ENCODE measurements at regions not wholly inside any gene's neighbourhood (a gene's known extent, or its start where the extent isn't known, plus 50 kb on each side); places are given as distances from the start of the nearest gene placed in this dataset.

DNA sequence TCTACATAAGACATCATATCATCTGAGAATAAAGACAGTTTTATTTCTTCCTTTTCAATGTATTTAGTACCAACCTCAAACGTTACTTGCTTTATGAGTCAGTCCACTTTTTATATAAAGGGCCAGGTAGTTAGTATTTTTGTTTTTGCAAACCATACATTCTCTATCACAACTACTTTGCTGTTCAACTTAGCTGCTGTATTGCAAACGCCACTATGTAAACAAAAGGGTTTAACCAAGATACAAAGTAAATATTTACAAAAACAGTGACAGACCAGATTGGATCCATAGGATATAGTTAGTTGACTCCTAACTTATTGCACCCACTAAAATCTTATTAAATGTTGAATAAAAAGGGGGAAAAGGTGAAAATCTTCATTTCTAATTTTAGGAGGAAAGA, 87.7 kb upstream of the FOXG1 start:
- Mint-ChIP-seq H3K27ac (no peak overlapping the region), H3K27me3 (no peaks in the 10 kb centered on the region), H3K36me3 (ENCODE audit: insufficient read depth) (no peaks in the 10 kb centered on the region), H3K4me1 (ENCODE audit: low read depth) (peaks cover 7% of the 10 kb centered on the region), H3K9me3 (ENCODE audit: low read depth) (peaks cover 6% of the 10 kb centered on the region), H3K4me3 (ENCODE audit: low read depth) (no peak overlapping the region)
- DNase-seq (ENCODE audit: low spot score, unreplicated experiment): no peak
- no peak for TF ChIP-seq CTCF (IDR thresholded peaks at IDR 0.05; ENCODE audit: unreplicated experiment)

GRCh38 chr14:28681681-28682080, 84.9 kb upstream of the FOXG1 start:
- peaks cover 16% of the 10 kb centered on the region for H3K9me3 Mint-ChIP-seq (ENCODE audit: low read depth)
- H3K4me1 Mint-ChIP-seq (ENCODE audit: low read depth): peaks cover 7% of the 10 kb centered on the region
- H3K4me3 Mint-ChIP-seq (ENCODE audit: low read depth): no peak overlapping the region
- no peak overlapping the region for H3K27ac Mint-ChIP-seq
- TF ChIP-seq CTCF (IDR thresholded peaks at IDR 0.05; ENCODE audit: unreplicated experiment): peak; percentile 10
- H3K27me3 Mint-ChIP-seq: no peaks in the 10 kb centered on the region
- no peaks in the 10 kb centered on the region for H3K36me3 Mint-ChIP-seq (ENCODE audit: insufficient read depth)
- no peak for DNase-seq (ENCODE audit: low spot score, unreplicated experiment)

GRCh38 chr14:28690029-28690692, 76.4 kb upstream of the FOXG1 start:
- no peak for DNase-seq (ENCODE audit: low spot score, unreplicated experiment)
- no peak overlapping the region for H3K27ac Mint-ChIP-seq
- no peaks in the 10 kb centered on the region for H3K27me3 Mint-ChIP-seq
- no peak overlapping the region for H3K4me3 Mint-ChIP-seq (ENCODE audit: low read depth)
- H3K9me3 Mint-ChIP-seq (ENCODE audit: low read depth): peaks cover 19% of the 10 kb centered on the region
- no peaks in the 10 kb centered on the region for H3K4me1 Mint-ChIP-seq (ENCODE audit: low read depth)
- no peak for TF ChIP-seq CTCF (IDR thresholded peaks at IDR 0.05; ENCODE audit: unreplicated experiment)
- no peaks in the 10 kb centered on the region for H3K36me3 Mint-ChIP-seq (ENCODE audit: insufficient read depth)

- Mint-ChIP-seq H3K36me3 (ENCODE audit: insufficient read depth) (no peaks in the 10 kb centered on the region), H3K4me3 (ENCODE audit: low read depth) (no peak overlapping the region), H3K27me3 (no peaks in the 10 kb centered on the region), H3K9me3 (ENCODE audit: low read depth) (no peaks in the 10 kb centered on the region), H3K4me1 (ENCODE audit: low read depth) (no peaks in the 10 kb centered on the region), H3K27ac (no peak overlapping the region)
- DNase-seq (ENCODE audit: low spot score, unreplicated experiment): no peak
- TF ChIP-seq CTCF (IDR thresholded peaks at IDR 0.05; ENCODE audit: unreplicated experiment): no peak
These were observed 71.5 kb upstream of the FOXG1 start for GRCh38 chr14:28695109-28695508.

GRCh38 chr14:28701733-28702132, 64.9 kb upstream of the FOXG1 start:
- Mint-ChIP-seq H3K27me3 (no peaks in the 10 kb centered on the region), H3K4me3 (ENCODE audit: low read depth) (no peak overlapping the region), H3K9me3 (ENCODE audit: low read depth) (no peaks in the 10 kb centered on the region), H3K27ac (no peak overlapping the region), H3K36me3 (ENCODE audit: insufficient read depth) (no peaks in the 10 kb centered on the region), H3K4me1 (ENCODE audit: low read depth) (no peaks in the 10 kb centered on the region)
- TF ChIP-seq CTCF (IDR thresholded peaks at IDR 0.05; ENCODE audit: unreplicated experiment): no peak
- DNase-seq (ENCODE audit: low spot score, unreplicated experiment): no peak

Measured in progenitor cell of endocrine pancreas (in vitro differentiated cells).